Lung (tissue), 11 donors: ENCODE measurements at regions not wholly inside any gene's neighbourhood (a gene's known extent, or its start where the extent isn't known, plus 50 kb on each side); places are given as distances from the start of the nearest gene placed in this dataset.

ENCODE experiments used
- ATAC-seq: fragments of 200-7000 bp; cut with Tn5 transposase; one replicate; pipeline ENCODE4 v1.9.1; 2020; ENCODE audit warnings: moderate number of reproducible peaks; ENCODE audit not compliant: insufficient read depth, low FRiP score
- DNase-seq, 3 donors: peaks; one replicate each; pipeline ENCODE4 v3.0.0-alpha.2; 2013 to 2017
- H3K27ac ChIP-seq, 2 donors: one replicate each; pipeline ENCODE4 v1.5.1; 2013; ENCODE audit warnings: mild to moderate bottlenecking in 2 of 2, moderate library complexity in 2 of 2, control low read depth in 1 of 2, inconsistent platforms in 1 of 2, low read depth in 1 of 2, low read length in 1 of 2
- H3K27me3 ChIP-seq, 3 donors: one replicate each; pipeline ENCODE4 v1.5.1; 2013; ENCODE audit warnings: low read length in 2 of 3; ENCODE audit not compliant: control insufficient read depth in 3 of 3, insufficient read depth in 3 of 3
- H3K36me3 ChIP-seq, 4 donors: one replicate each; pipeline ENCODE4 v1.5.1; 2013; ENCODE audit warnings: low read length in 4 of 4, mild to moderate bottlenecking in 1 of 4, moderate library complexity in 1 of 4; ENCODE audit not compliant: control insufficient read depth in 4 of 4, insufficient read depth in 4 of 4
- H3K4me1 ChIP-seq, 5 donors: one replicate each; pipeline ENCODE4 v1.5.1; 2013; ENCODE audit warnings: low read length in 5 of 5, mild to moderate bottlenecking in 2 of 5, moderate library complexity in 1 of 5; ENCODE audit not compliant: control insufficient read depth in 5 of 5, insufficient read depth in 5 of 5
- H3K4me3 ChIP-seq: one replicate; pipeline ENCODE4 v1.5.1; 2013; ENCODE audit warnings: mild to moderate bottlenecking, control low read depth, moderate library complexity
- H3K9ac ChIP-seq, 2 donors: one replicate each; pipeline ENCODE4 v1.5.1; 2013; ENCODE audit warnings: low read length in 2 of 2, control low read depth in 1 of 2; ENCODE audit not compliant: insufficient read depth in 1 of 2
- H3K9me3 ChIP-seq, 4 donors: one replicate each; pipeline ENCODE4 v1.5.1; 2013; ENCODE audit warnings: low read length in 3 of 4, mild to moderate bottlenecking in 1 of 4, moderate library complexity in 1 of 4; ENCODE audit not compliant: control insufficient read depth in 4 of 4, insufficient read depth in 3 of 4
- CTCF ChIP-seq: IDR thresholded peaks from 2 replicates; pipeline ENCODE4 v1.5.1; 2012; ENCODE audit warnings: mild to moderate bottlenecking; ENCODE audit errors: control extremely low read depth, extremely low read depth
- WGBS, 2 donors: extraction: QIAGEN DNeasy Blood & Tissue Kit; methylation state at CpG; one replicate each; pipeline ENCODE4 v1.1.7; 2013; 5-methylcytosine and 5-hydroxymethylcytosine counted together
- donor health status: control.
- donor health status: control.
- donor health status: Bipolar disorder and iron deficiency.
- donor health status: healthy.
- donor health status: DM: yes; HTN: yes; CAD: no.

GRCh38 chr7:35370687-35371086, 116.8 kb upstream of the TBX20 start:
- Histone ChIP-seq H3K36me3 (no peaks in the 10 kb centered on the region), H3K4me3 (no peak overlapping the region), H3K27me3 (no peaks in the 10 kb centered on the region), H3K4me1 (no peaks in the 10 kb centered on the region), H3K9ac (no peak overlapping the region), H3K27ac (no peak overlapping the region), H3K9me3 (no peaks in the 10 kb centered on the region)
- TF ChIP-seq CTCF, result no peak
- DNase-seq (no peak), ATAC-seq (no peak)
- 72 to 73% methylated on average over 2 of the region's 2 CpGs for WGBS, 2 donors

- ATAC-seq, result no peak
- no peak overlapping the region for H3K27ac ChIP-seq
- H3K4me1 ChIP-seq, result no peaks in the 10 kb centered on the region
- TF ChIP-seq CTCF, result no peak
- H3K36me3 ChIP-seq, result no peaks in the 10 kb centered on the region
- H3K9ac ChIP-seq, result no peak overlapping the region
- DNase-seq, result no peak
- H3K27me3 ChIP-seq, result no peaks in the 10 kb centered on the region
- H3K9me3 ChIP-seq, result no peaks in the 10 kb centered on the region
- WGBS, 2 donors, result 72 to 78% methylated on average over 6 of the region's 6 CpGs
- no peak overlapping the region for H3K4me3 ChIP-seq
Observed at GRCh38 chr7:35366167-35367155, 112.6 kb upstream of the TBX20 start.

GRCh38 chr7:35365523-35365922, 111.6 kb upstream of the TBX20 start:
- 70 to 83% methylated on average over 1 of the region's 1 CpG for WGBS, 2 donors
- H3K9me3 ChIP-seq, result no peaks in the 10 kb centered on the region
- no peaks in the 10 kb centered on the region for H3K4me1 ChIP-seq
- TF ChIP-seq CTCF, result no peak
- no peaks in the 10 kb centered on the region for H3K27me3 ChIP-seq
- H3K36me3 ChIP-seq, result no peaks in the 10 kb centered on the region
- H3K9ac ChIP-seq, result no peak overlapping the region
- no peak overlapping the region for H3K27ac ChIP-seq
- DNase-seq (no peak), ATAC-seq (no peak)
- no peak overlapping the region for H3K4me3 ChIP-seq
